Progenitor cell of endocrine pancreas (in vitro differentiated cells): ENCODE measurements at regions not wholly inside any gene's neighbourhood (a gene's known extent, or its start where the extent isn't known, plus 50 kb on each side); places are given as distances from the start of the nearest gene placed in this dataset.

Source experiments
- DNase-seq: peaks from one replicate; pipeline ENCODE4 v3.0.0; 2021; ENCODE audit warnings: low spot score; ENCODE audit not compliant: unreplicated experiment
- H3K27ac Mint-ChIP-seq: 2 replicates; pipeline ENCODE4 v1.8.0; 2021; ENCODE audit warnings: mild to moderate bottlenecking, moderate library complexity, mixed read lengths
- H3K27me3 Mint-ChIP-seq: 2 replicates; pipeline ENCODE4 v1.8.0; 2021; ENCODE audit warnings: mixed read lengths
- H3K36me3 Mint-ChIP-seq: 2 replicates; pipeline ENCODE4 v1.8.0; 2022; ENCODE audit warnings: mixed read lengths; ENCODE audit not compliant: insufficient read depth
- H3K4me1 Mint-ChIP-seq: 2 replicates; pipeline ENCODE4 v1.8.0; 2021; ENCODE audit warnings: low read depth, mixed read lengths
- H3K4me3 Mint-ChIP-seq: 2 replicates; pipeline ENCODE4 v1.8.0; 2021; ENCODE audit warnings: low read depth, mild to moderate bottlenecking, moderate library complexity, mixed read lengths
- H3K9me3 Mint-ChIP-seq: 2 replicates; pipeline ENCODE4 v1.8.0; 2021; ENCODE audit warnings: low read depth, mixed read lengths
- TF ChIP-seq, protein P1 (sequence below): fragments of 200-600 bp; sonication (generic); IDR thresholded peaks from one replicate; pipeline ENCODE4 v1.5.0; 2021; ENCODE audit warnings: antibody characterized with exemption, mild to moderate bottlenecking; ENCODE audit not compliant: unreplicated experiment

GRCh38 chr15:68871507-68871906 lies 50.8 kb upstream of the ANP32A start:
- no peaks in the 10 kb centered on the region for H3K36me3 Mint-ChIP-seq
- TF ChIP-seq, protein P1, sequence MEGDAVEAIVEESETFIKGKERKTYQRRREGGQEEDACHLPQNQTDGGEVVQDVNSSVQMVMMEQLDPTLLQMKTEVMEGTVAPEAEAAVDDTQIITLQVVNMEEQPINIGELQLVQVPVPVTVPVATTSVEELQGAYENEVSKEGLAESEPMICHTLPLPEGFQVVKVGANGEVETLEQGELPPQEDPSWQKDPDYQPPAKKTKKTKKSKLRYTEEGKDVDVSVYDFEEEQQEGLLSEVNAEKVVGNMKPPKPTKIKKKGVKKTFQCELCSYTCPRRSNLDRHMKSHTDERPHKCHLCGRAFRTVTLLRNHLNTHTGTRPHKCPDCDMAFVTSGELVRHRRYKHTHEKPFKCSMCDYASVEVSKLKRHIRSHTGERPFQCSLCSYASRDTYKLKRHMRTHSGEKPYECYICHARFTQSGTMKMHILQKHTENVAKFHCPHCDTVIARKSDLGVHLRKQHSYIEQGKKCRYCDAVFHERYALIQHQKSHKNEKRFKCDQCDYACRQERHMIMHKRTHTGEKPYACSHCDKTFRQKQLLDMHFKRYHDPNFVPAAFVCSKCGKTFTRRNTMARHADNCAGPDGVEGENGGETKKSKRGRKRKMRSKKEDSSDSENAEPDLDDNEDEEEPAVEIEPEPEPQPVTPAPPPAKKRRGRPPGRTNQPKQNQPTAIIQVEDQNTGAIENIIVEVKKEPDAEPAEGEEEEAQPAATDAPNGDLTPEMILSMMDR, result no peak
- DNase-seq, result no peak
- no peak overlapping the region for H3K27ac Mint-ChIP-seq
- H3K9me3 Mint-ChIP-seq, result no peaks in the 10 kb centered on the region
- H3K27me3 Mint-ChIP-seq, result peaks cover 24% of the 10 kb centered on the region
- H3K4me1 Mint-ChIP-seq, result peaks cover 2% of the 10 kb centered on the region
- H3K4me3 Mint-ChIP-seq, result no peak overlapping the region

DNA sequence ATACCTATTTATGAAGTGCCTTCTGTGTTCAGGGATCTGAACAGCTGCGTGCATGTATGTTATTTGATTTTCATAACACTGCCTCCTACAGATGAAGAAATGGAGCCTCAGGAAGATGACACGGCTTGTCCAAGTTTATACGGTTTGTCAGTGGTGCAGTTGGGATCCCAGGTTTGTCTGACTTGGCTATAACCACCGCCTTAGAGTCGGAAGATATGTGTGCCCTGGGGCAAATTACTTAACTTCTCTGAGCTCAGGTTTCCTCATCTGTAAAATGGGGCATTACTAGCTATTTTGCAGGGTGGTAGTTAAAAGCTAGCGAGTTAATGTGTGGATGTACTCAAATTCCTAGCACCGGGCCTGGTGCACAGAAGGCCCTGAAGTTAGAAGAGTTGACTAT lies 54.1 kb upstream of the ANP32A start:
- Mint-ChIP-seq H3K27ac (no peak overlapping the region), H3K4me3 (no peak overlapping the region), H3K4me1 (peaks cover 2% of the 10 kb centered on the region), H3K27me3 (peaks cover 33% of the 10 kb centered on the region), H3K9me3 (no peaks in the 10 kb centered on the region), H3K36me3 (no peaks in the 10 kb centered on the region)
- no peak for DNase-seq
- TF ChIP-seq, protein P1, result no peak

DNA sequence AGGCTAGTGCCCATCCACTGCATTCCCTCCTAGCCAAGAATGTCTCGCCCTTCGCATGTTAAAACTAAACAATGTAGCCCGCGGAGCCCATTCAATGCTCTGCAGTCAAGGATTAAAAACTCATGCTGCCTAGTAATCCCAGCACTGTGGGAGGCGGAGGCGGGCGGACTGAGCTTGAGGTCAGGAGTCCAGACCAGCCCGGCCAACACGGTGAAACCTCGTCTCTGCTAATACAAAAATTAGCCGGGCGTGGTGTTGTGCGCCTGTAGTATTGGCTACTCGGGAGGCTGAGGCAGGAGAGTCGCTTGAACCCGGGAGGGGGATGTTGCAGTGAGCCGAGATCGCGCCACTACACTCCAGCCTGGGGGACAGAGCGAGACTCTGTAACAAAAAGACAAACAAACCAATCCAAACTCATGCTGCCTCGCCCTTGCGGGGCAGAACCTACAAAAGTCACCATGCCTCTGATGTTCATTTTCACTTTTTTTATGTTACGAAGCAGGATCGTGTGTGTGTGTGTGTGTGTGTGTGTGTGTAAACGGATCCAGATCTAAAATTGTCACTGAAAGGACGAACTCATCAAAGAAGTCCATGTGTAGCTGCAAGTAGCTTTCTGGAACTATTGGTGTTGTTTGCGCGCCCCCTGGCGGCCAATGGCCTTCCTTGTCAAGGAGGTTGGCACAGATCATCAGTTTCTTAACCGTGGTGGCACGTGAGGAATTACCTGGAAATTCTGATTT lies 54.8 kb upstream of the SPESP1 start:
- TF ChIP-seq, protein P1, result peak; percentile 94
- Mint-ChIP-seq H3K4me3 (peak overlapping the region; percentile 75), H3K27ac (peak overlapping the region; percentile 12), H3K4me1 (peaks cover 2% of the 10 kb centered on the region), H3K27me3 (peaks cover 33% of the 10 kb centered on the region), H3K36me3 (no peaks in the 10 kb centered on the region), H3K9me3 (no peaks in the 10 kb centered on the region)
- DNase-seq, result peak; percentile 87

DNA sequence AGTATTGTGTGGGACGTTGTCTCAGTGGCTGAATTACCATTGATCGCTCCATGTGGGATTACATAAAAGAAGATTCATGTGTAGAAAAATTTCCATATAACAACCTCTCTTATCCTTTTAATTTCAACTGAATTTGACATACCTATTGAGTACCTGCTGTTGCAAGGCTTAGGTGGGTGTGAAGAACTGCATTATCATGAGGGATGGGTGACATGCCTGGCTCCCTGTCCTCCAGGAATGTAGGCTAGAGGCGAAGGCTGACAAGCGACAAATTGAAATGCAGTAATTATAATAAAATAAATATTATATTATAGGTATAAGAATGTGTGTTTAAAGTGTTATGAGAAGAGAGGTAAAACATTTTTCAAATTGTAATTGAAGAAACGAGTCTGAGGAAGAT lies 52.7 kb upstream of the SPESP1 start:
- no peak overlapping the region for H3K4me3 Mint-ChIP-seq
- TF ChIP-seq, protein P1, result no peak
- H3K27ac Mint-ChIP-seq, result no peak overlapping the region
- no peaks in the 10 kb centered on the region for H3K36me3 Mint-ChIP-seq
- peaks cover 33% of the 10 kb centered on the region for H3K27me3 Mint-ChIP-seq
- no peak for DNase-seq
- H3K4me1 Mint-ChIP-seq, result peaks cover 2% of the 10 kb centered on the region
- H3K9me3 Mint-ChIP-seq, result no peaks in the 10 kb centered on the region

DNA sequence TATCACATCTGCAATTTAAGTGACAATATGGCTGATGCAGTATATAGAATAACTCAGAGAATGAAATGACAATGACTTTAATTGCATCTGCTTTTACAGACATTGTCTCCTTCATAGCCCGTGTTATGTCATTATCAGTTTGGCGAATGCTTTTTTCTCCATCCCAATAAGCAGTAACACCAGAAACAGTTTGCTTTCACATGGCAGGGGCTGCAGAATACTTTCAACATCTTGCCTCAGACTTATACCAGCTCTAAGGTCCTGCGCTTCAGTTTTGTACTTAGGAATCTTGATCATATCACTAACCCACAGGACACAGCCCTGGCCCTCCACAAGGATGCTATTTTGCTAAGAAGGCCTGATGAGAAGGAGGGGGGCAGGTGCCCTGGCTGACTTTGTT lies 49.9 kb upstream of the SPESP1 start:
- peaks cover 21% of the 10 kb centered on the region for H3K27me3 Mint-ChIP-seq
- no peak overlapping the region for H3K27ac Mint-ChIP-seq
- no peaks in the 10 kb centered on the region for H3K9me3 Mint-ChIP-seq
- no peak for DNase-seq
- no peak overlapping the region for H3K4me3 Mint-ChIP-seq
- H3K4me1 Mint-ChIP-seq, result peaks cover 2% of the 10 kb centered on the region
- no peaks in the 10 kb centered on the region for H3K36me3 Mint-ChIP-seq
- TF ChIP-seq, protein P1, result no peak
